GM12872 (cell line): ENCODE measurements at regions not wholly inside any gene's neighbourhood (a gene's known extent, or its start where the extent isn't known, plus 50 kb on each side); places are given as distances from the start of the nearest gene placed in this dataset.

Experiments
- CTCF ChIP-seq: IDR thresholded peaks from 3 replicates; pipeline ENCODE4 v1.5.1; 2011; ENCODE audit warnings: low read depth, mild to moderate bottlenecking, low read length, moderate library complexity; ENCODE audit not compliant: insufficient read depth

GRCh38 chr5:92879806-92880543, 701.0 kb downstream of the NR2F1-AS1 start:
- TF ChIP-seq CTCF, result no peak

GRCh38 chr5:92874790-92875189, 706.2 kb downstream of the NR2F1-AS1 start:
- TF ChIP-seq CTCF, result no peak

GRCh38 chr5:92868442-92868841, 712.6 kb downstream of the NR2F1-AS1 start:
- no peak for TF ChIP-seq CTCF

GRCh38 chr5:92864591-92864990, 716.4 kb downstream of the NR2F1-AS1 start:
- no peak for TF ChIP-seq CTCF

GRCh38 chr5:92863666-92864065, 717.4 kb downstream of the NR2F1-AS1 start:
- no peak for TF ChIP-seq CTCF

GRCh38 chr5:92861531-92862285, 719.3 kb downstream of the NR2F1-AS1 start:
- no peak for TF ChIP-seq CTCF

GRCh38 chr5:92860061-92860460, 721.0 kb downstream of the NR2F1-AS1 start:
- no peak for TF ChIP-seq CTCF
